Retinal pigment epithelial cell (primary cell): ENCODE measurements at regions not wholly inside any gene's neighbourhood (a gene's known extent, or its start where the extent isn't known, plus 50 kb on each side); places are given as distances from the start of the nearest gene placed in this dataset.

Experiments
- DNase-seq: peaks from one replicate; pipeline ENCODE4 v3.0.0-alpha.2; 2010; ENCODE audit warnings: low read depth
- H3K4me3 ChIP-seq: 2 replicates; pipeline ENCODE4 v1.5.1; 2011; ENCODE audit warnings: mild to moderate bottlenecking, low read length, control low read depth, moderate library complexity
- TF ChIP-seq, protein P1 (sequence below): conservative IDR thresholded peaks from 2 replicates; pipeline ENCODE4 v1.5.1; 2011; ENCODE audit warnings: low read depth, low read length, control low read depth, inconsistent platforms

DNA sequence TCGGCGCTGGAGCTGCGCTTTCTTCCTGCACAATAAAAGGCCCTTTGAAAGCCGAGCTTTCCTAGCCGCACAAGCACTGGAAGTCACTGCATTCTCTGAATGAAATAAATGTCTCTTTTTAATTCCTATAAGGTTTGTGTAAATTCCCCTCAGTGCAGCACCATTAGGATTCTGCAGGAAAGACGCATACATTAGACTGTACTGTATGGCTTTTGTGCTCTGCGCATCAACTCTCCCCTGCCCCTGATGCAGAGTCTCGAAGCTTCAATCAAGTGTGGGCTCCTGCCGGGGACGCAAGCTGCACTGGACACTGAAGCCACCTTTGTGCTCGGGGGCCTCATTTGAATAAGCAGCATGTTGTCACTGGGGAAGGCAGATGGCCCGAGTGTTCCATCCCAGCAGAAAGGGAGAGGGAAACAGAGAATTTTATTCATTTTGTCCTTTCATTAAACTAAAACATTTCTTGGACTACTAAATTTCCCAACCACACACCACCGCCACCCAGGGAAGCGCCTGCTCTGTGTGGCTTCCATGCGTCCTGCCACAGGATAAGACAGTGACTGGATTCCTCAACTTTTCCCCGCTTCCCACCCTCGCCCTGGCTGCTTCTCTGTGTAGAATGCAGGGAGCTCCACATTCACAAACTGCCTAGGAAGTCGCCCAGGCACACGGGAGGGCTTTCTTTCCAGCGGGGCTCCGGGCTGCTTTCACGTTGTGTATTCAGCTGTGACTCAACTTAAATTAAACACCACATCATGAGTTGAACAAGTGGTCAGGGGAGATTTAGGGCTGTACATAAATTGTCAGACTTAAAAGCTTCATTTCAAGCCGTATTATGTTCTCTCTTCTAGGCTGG is 635.4 kb downstream of the IRX1 start:
- no peak overlapping the region for H3K4me3 ChIP-seq
- TF ChIP-seq, protein P1, sequence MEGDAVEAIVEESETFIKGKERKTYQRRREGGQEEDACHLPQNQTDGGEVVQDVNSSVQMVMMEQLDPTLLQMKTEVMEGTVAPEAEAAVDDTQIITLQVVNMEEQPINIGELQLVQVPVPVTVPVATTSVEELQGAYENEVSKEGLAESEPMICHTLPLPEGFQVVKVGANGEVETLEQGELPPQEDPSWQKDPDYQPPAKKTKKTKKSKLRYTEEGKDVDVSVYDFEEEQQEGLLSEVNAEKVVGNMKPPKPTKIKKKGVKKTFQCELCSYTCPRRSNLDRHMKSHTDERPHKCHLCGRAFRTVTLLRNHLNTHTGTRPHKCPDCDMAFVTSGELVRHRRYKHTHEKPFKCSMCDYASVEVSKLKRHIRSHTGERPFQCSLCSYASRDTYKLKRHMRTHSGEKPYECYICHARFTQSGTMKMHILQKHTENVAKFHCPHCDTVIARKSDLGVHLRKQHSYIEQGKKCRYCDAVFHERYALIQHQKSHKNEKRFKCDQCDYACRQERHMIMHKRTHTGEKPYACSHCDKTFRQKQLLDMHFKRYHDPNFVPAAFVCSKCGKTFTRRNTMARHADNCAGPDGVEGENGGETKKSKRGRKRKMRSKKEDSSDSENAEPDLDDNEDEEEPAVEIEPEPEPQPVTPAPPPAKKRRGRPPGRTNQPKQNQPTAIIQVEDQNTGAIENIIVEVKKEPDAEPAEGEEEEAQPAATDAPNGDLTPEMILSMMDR = no peak
- DNase-seq = no peak

DNA sequence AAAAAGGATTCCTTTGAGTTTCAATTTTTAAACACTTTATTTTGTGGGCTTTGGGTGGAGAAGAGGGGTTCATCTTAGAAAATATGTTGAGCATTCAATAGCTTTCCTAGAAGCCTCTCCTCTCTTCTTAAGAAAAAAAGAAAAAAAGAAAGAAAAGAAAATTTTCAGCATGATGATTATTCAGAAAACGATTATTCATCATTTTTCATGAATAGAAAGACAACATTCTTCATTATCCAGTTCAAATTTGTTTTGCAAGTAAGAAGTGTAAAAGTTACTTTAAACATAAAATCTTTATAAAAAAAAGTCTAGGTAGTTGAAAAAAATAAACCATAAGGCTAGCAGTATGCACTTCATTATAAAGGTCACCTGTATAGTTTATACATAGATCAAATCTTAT is 636.5 kb downstream of the IRX1 start:
- DNase-seq = no peak
- H3K4me3 ChIP-seq = no peak overlapping the region
- TF ChIP-seq, protein P1 = no peak

DNA sequence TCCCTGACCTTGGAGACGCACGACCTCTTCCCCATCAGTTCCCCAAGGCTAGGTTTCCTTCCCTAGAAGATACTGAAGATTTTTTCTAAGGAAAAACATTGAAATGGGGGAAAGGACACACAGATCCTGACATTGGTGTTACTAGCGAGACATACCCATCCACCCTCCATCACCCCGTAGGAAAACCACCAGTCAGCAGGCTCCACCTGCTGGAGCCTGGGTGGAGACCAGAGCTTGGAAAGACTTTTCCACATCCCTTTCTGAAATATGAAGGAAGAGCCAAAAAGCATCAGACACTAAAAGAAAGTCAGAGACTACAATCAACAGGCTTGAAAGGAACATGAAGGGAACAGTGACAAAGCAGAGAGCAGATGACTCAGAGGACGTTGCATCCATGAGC is 638.0 kb downstream of the IRX1 start:
- TF ChIP-seq, protein P1 = no peak
- DNase-seq = no peak
- H3K4me3 ChIP-seq = no peak overlapping the region

DNA sequence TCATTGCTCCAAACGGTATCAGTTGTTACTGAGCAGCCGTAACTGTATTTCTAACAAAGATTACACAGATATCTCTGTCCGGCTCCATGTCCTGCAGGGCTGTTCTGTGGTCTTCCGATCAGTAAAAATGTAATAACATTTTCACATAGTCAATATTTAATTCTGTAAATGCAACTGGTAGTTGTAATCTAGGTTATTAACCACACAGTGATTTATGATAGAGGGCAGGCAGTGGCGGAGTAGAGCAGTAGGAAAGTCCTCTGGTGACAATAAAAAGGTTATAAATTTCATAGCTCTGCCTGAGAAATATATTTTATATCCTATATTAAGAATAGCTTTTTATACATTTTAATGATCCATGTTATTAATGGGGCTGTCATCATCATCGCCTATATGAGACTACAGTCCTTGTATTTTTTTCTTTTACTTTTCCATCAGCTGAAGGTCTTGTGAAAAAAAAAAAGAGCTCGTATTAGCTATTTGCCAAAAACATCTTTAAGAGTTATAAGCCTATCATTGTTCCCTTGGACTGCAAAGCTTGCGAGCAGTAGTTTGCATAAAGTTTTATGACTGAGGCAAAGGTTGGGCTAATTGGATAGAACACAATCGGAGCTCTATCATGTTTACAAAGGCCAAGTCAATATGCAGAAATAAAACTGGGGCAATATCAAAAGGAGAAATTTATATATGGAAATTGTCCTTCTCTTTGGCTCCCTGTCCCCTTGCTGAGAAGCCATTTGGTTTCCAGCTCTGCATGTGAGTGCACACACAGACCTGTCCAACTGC is 648.0 kb downstream of the IRX1 start:
- TF ChIP-seq, protein P1 = no peak
- DNase-seq = no peak
- H3K4me3 ChIP-seq = no peak overlapping the region

DNA sequence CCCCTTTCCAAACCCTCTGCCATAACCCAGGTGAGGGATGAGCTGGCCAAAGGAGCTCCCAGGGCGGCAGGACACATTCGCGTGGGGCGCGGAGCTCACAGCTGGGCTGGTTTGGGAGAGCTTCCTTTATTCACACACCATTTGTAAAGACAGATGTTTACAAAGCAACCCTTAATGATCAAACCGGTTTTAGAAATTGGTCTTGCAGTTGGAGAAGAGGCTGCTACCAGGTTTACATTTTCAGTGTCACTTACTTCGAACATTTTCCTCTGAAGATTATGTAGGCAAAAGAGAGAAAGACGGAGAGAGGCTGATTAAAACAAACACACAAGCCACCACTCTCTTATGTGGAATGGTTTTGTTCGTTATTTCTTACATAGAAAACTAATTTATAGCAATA is 648.7 kb downstream of the IRX1 start:
- TF ChIP-seq, protein P1 = no peak
- no peak overlapping the region for H3K4me3 ChIP-seq
- DNase-seq = no peak

DNA sequence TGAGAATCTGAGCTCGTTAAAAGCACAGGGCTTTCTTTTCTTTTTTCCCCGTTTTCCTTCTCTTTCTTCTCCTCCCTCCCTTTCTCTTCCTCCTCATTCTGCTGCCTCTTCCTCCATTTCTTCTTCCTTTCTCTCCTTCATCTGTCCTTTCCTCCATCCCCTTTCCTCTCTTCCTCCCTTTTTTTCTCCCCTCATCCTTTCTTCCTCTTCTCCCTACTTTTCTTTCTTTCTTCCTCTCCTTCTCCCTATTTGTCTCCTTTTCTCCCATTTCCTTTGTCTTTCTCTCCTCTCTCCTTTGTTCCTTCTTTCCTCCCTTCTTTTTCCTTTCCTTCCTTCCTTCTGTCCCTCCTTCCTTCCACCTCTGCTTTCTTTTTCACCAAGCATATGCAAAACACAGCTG is 649.4 kb downstream of the IRX1 start:
- TF ChIP-seq, protein P1 = no peak
- DNase-seq = no peak
- no peak overlapping the region for H3K4me3 ChIP-seq
